Parathyroid adenoma (tissue), 2 donors: ENCODE measurements at regions not wholly inside any gene's neighbourhood (a gene's known extent, or its start where the extent isn't known, plus 50 kb on each side); places are given as distances from the start of the nearest gene placed in this dataset.

Experiments used
- H2AFZ ChIP-seq: fragments of 300-600 bp; sonication (generic); one replicate; pipeline ENCODE4 v1.7.0; 2017; ENCODE audit warnings: antibody characterized with exemption, mild to moderate bottlenecking
- H3K27ac ChIP-seq: fragments of 300-600 bp; sonication (generic); one replicate; pipeline ENCODE4 v1.7.0; 2017
- H3K27me3 ChIP-seq: fragments of 300-600 bp; sonication (generic); one replicate; pipeline ENCODE4 v1.7.0; 2017; ENCODE audit warnings: low read length; ENCODE audit not compliant: control insufficient read depth, insufficient read depth
- H3K36me3 ChIP-seq: fragments of 300-600 bp; sonication (generic); one replicate; pipeline ENCODE4 v1.7.0; 2017; ENCODE audit warnings: low read length; ENCODE audit not compliant: control insufficient read depth, insufficient read depth
- H3K4me1 ChIP-seq: fragments of 300-600 bp; sonication (generic); one replicate; pipeline ENCODE4 v1.7.0; 2017; ENCODE audit warnings: control low read depth
- H3K4me2 ChIP-seq: fragments of 300-600 bp; sonication (generic); one replicate; pipeline ENCODE4 v1.7.0; 2017; ENCODE audit warnings: low read length
- H3K4me3 ChIP-seq: fragments of 300-600 bp; sonication (generic); one replicate; pipeline ENCODE4 v1.7.0; 2017; ENCODE audit warnings: low read depth, low read length
- H3K79me2 ChIP-seq: fragments of 300-600 bp; sonication (generic); one replicate; pipeline ENCODE4 v1.7.0; 2017; ENCODE audit warnings: control low read depth
- H3K9ac ChIP-seq: fragments of 300-600 bp; sonication (generic); one replicate; pipeline ENCODE4 v1.7.0; 2017; ENCODE audit warnings: mild to moderate bottlenecking
- H3K9me3 ChIP-seq: fragments of 300-600 bp; sonication (generic); one replicate; pipeline ENCODE4 v1.7.0; 2017; ENCODE audit warnings: low read length; ENCODE audit not compliant: control insufficient read depth
- TF ChIP-seq, protein P1 (sequence below): fragments of 300-600 bp; sonication (generic); IDR thresholded peaks from one replicate; pipeline ENCODE4 v1.7.0; 2017; ENCODE audit warnings: antibody characterized with exemption, mild to moderate bottlenecking
- donor health status: primary hyperparathyroidism.

DNA sequence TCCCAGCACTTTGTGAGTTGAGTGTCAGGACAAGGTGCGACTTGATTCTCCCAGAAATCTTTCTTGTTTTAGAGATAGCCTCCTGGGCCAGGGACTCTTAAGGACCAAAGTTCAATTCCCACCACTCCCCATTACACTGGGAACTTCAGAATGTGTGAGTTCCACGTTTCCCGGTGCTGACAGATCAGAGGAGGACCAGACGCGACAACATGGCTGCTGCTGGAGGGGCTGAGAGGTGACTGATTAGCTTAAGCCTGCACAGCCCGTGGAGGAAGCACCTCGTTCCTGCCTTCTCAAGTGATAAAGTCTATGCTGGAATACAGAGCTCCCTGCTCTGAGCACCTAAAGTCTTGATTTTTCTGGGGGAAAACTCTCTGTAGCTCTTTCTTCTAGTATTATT lies 175.2 kb upstream of the FERMT1 start:
- no peak overlapping the region for H3K9ac ChIP-seq

DNA sequence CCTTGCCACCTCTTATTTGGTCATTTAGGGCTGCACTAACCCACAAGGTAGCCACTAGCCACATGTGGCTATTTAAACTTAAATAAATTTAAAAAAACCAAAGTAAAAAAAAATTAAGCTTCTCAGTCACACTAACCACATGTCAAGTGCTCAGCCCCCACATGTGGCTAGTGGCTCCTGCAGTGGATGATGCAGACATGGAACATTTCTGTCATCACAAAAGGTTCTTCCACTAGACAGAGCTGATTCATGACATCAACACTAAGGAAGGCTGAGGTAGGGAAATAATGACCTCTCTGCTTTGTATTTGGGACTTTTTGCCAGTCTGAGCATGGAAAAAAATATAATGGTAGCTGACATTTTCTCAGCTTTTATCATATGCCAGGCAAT lies 173.0 kb upstream of the FERMT1 start:
- Histone ChIP-seq H3K4me1 (no peaks in the 10 kb centered on the region), H3K27ac (no peak overlapping the region), H3K36me3 (no peaks in the 10 kb centered on the region), H2AFZ (no peak overlapping the region), H3K4me2 (no peak overlapping the region), H3K79me2 (no peaks in the 10 kb centered on the region), H3K27me3 (no peaks in the 10 kb centered on the region), H3K9me3 (no peaks in the 10 kb centered on the region), H3K9ac (no peak overlapping the region), H3K4me3 (no peak overlapping the region)
- TF ChIP-seq, protein P1, sequence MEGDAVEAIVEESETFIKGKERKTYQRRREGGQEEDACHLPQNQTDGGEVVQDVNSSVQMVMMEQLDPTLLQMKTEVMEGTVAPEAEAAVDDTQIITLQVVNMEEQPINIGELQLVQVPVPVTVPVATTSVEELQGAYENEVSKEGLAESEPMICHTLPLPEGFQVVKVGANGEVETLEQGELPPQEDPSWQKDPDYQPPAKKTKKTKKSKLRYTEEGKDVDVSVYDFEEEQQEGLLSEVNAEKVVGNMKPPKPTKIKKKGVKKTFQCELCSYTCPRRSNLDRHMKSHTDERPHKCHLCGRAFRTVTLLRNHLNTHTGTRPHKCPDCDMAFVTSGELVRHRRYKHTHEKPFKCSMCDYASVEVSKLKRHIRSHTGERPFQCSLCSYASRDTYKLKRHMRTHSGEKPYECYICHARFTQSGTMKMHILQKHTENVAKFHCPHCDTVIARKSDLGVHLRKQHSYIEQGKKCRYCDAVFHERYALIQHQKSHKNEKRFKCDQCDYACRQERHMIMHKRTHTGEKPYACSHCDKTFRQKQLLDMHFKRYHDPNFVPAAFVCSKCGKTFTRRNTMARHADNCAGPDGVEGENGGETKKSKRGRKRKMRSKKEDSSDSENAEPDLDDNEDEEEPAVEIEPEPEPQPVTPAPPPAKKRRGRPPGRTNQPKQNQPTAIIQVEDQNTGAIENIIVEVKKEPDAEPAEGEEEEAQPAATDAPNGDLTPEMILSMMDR, result no peak

More for the DNA sequence above, 175.2 kb upstream of the FERMT1 start:
- Histone ChIP-seq H3K4me3 (no peak overlapping the region), H3K79me2 (no peaks in the 10 kb centered on the region), H3K27me3 (no peaks in the 10 kb centered on the region), H3K27ac (no peak overlapping the region), H3K4me1 (no peaks in the 10 kb centered on the region), H3K9me3 (no peaks in the 10 kb centered on the region), H3K36me3 (no peaks in the 10 kb centered on the region), H3K4me2 (no peak overlapping the region), H2AFZ (no peak overlapping the region)
- TF ChIP-seq, protein P1, result no peak

DNA sequence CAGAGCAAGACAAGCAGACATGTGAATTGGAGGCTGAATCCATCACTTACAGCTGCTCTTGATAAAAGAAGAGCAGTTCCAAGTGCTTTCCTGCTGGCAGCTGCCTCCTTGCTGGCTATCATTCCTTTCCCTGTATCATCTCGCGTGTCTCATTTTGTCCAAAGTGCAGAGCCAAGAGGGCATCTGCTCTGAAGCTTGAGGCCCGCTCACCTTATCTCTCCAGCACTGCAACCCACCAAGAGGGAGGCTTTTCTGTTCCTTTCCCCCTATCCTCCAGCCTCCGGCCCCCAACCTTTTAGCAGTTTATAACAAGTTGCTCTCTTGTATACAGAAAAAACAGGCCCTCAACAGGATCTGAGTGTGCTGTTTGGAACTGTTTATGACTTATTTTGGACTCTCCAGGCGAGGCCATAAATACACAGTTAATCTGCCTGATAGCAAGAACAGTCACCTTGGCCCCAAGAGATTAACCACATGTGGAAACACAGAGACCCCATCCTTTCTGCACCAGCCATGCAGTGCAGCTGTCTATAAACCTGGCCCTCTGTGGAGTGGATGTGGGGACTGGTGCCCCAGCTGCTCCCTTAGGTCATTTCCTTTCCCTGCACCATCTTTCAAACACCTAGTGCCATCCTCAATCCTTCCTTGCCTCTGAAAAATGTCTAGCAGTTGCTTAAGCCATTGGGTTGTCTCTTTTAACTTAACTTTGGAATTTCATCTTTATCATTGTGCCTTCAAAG lies 172.5 kb upstream of the FERMT1 start:
- TF ChIP-seq, protein P1, result no peak
- no peak overlapping the region for H3K4me3 ChIP-seq
- H3K9ac ChIP-seq, result no peak overlapping the region
- no peaks in the 10 kb centered on the region for H3K4me1 ChIP-seq
- H3K27ac ChIP-seq, result no peak overlapping the region
- no peaks in the 10 kb centered on the region for H3K79me2 ChIP-seq
- H3K9me3 ChIP-seq, result no peaks in the 10 kb centered on the region
- H3K27me3 ChIP-seq, result no peaks in the 10 kb centered on the region
- no peak overlapping the region for H3K4me2 ChIP-seq
- H2AFZ ChIP-seq, result no peak overlapping the region
- no peaks in the 10 kb centered on the region for H3K36me3 ChIP-seq

DNA sequence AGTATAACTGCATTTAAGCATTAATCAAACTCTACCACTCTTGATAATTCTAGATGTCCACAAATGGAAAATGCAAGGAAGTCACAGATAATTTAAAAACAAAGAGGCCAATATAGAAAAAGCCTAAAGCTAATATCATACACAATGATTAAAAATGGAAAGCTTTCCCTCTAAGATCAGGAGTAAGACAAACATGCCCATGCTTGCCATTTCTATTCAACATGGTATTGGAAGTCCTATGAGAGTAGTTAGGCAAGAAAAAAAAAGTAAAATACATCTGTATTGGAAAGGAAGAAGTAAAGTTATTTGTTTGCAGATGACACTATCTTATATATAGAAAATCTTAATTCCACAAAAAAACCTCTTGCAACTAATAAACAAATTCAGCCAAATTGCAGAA lies 164.6 kb upstream of the FERMT1 start:
- H2AFZ ChIP-seq, result no peak overlapping the region

More for the DNA sequence above, 164.6 kb upstream of the FERMT1 start:
- H3K27me3 ChIP-seq, result no peaks in the 10 kb centered on the region
- no peaks in the 10 kb centered on the region for H3K36me3 ChIP-seq
- H3K9me3 ChIP-seq, result no peaks in the 10 kb centered on the region
- H3K27ac ChIP-seq, result no peak overlapping the region
- H3K79me2 ChIP-seq, result no peaks in the 10 kb centered on the region
- H3K4me1 ChIP-seq, result no peaks in the 10 kb centered on the region
- H3K4me3 ChIP-seq, result no peak overlapping the region
- no peak overlapping the region for H3K9ac ChIP-seq
- no peak overlapping the region for H3K4me2 ChIP-seq
- TF ChIP-seq, protein P1, result no peak
